Esophagus squamous epithelium (tissue), 4 donors: ENCODE measurements at regions not wholly inside any gene's neighbourhood (a gene's known extent, or its start where the extent isn't known, plus 50 kb on each side); places are given as distances from the start of the nearest gene placed in this dataset.

ENCODE experiments used
- POLR2A ChIP-seq, 4 donors: fragments of 450-650 bp; IDR thresholded peaks; one replicate each; pipeline ENCODE4 v1.6.1; 2017; ENCODE audit warnings: antibody characterized with exemption in 4 of 4, mild to moderate bottlenecking in 4 of 4, moderate library complexity in 3 of 4
- TF ChIP-seq, protein P1 (sequence below), 6 experiments: fragments of 450-650 bp in 4 of 6; fragments of 200-600 bp in 2 of 6; sonication (generic) in 2 of 6; IDR thresholded peaks; one replicate each; pipeline ENCODE4 v1.5.1; 2016 to 2019; ENCODE audit warnings: antibody characterized with exemption in 6 of 6, mild to moderate bottlenecking in 4 of 6, moderate library complexity in 4 of 6

GRCh38 chr4:120509222-120509621 is 413.3 kb downstream of the PRDM5 start:
- TF ChIP-seq, protein P1, sequence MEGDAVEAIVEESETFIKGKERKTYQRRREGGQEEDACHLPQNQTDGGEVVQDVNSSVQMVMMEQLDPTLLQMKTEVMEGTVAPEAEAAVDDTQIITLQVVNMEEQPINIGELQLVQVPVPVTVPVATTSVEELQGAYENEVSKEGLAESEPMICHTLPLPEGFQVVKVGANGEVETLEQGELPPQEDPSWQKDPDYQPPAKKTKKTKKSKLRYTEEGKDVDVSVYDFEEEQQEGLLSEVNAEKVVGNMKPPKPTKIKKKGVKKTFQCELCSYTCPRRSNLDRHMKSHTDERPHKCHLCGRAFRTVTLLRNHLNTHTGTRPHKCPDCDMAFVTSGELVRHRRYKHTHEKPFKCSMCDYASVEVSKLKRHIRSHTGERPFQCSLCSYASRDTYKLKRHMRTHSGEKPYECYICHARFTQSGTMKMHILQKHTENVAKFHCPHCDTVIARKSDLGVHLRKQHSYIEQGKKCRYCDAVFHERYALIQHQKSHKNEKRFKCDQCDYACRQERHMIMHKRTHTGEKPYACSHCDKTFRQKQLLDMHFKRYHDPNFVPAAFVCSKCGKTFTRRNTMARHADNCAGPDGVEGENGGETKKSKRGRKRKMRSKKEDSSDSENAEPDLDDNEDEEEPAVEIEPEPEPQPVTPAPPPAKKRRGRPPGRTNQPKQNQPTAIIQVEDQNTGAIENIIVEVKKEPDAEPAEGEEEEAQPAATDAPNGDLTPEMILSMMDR (IDR thresholded peaks at IDR 0.05) = no peak
- TF ChIP-seq POLR2A (IDR thresholded peaks at IDR 0.05) = no peak
